ENCODE measurements at regions not wholly inside any gene's neighbourhood (a gene's known extent, or its start where the extent isn't known, plus 50 kb on each side); places are given as distances from the start of the nearest gene placed in this dataset.

DNA sequence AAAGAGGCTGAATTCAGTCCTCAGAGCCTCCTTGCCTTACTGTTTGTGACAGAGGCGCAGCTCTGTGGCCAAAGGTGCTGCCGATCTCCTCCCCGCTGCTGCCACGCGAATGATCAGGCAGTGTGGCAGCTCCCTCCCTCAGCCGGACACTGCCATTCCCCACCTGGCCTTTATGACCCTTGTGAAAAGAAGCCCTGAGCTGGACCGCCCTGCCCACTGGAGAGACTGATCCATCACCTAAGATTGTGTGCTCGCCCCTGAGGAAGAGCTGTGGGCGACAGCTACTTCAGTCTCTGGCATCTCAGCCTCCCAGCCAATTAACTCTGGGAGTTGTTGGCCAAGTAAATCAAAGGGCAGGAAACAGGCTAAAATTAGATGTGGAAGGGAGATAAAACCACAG lies 90.9 kb downstream of the CARTPT start:
- Histone ChIP-seq H3K4me3 (peak overlapping the region; percentile 45), H3K36me3 (no peaks in the 10 kb centered on the region), H3K9me3 (no peaks in the 10 kb centered on the region), H3K27ac (peak overlapping the region; percentile 62 to 65), H3K4me1 (ENCODE audit: control insufficient read depth in 1 of 2, low read depth in 2 of 2) (peaks cover 21 to 60% of the 10 kb centered on the region in 2 donors), H3K27me3 (replicated peaks; ENCODE audit: insufficient read depth) (no peaks in the 10 kb centered on the region)
- DNase-seq (ENCODE audit: low spot score) (no peak), ATAC-seq (ENCODE audit: insufficient number of reproducible peaks, low FRiP score, low read depth) (no peak)
- TF ChIP-seq, protein P1, sequence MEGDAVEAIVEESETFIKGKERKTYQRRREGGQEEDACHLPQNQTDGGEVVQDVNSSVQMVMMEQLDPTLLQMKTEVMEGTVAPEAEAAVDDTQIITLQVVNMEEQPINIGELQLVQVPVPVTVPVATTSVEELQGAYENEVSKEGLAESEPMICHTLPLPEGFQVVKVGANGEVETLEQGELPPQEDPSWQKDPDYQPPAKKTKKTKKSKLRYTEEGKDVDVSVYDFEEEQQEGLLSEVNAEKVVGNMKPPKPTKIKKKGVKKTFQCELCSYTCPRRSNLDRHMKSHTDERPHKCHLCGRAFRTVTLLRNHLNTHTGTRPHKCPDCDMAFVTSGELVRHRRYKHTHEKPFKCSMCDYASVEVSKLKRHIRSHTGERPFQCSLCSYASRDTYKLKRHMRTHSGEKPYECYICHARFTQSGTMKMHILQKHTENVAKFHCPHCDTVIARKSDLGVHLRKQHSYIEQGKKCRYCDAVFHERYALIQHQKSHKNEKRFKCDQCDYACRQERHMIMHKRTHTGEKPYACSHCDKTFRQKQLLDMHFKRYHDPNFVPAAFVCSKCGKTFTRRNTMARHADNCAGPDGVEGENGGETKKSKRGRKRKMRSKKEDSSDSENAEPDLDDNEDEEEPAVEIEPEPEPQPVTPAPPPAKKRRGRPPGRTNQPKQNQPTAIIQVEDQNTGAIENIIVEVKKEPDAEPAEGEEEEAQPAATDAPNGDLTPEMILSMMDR (IDR thresholded peaks at IDR 0.05) = no peak

- peak overlapping the region; percentile 62 to 65 for H3K27ac ChIP-seq
- no peak for ATAC-seq (ENCODE audit: insufficient number of reproducible peaks, low FRiP score, low read depth)
- H3K4me3 ChIP-seq = peak overlapping the region; percentile 45
Measured at GRCh38 chr5:71810471-71811195, 91.6 kb downstream of the CARTPT start.

GRCh38 chr5:71811779-71812178 lies 92.7 kb downstream of the CARTPT start:
- no peak overlapping the region for H3K4me3 ChIP-seq
- ATAC-seq (ENCODE audit: insufficient number of reproducible peaks, low FRiP score, low read depth) (no peak), DNase-seq (ENCODE audit: low spot score) (no peak)
- H3K36me3 ChIP-seq = no peaks in the 10 kb centered on the region
- H3K27ac ChIP-seq = no peak overlapping the region
- H3K27me3 ChIP-seq (replicated peaks; ENCODE audit: insufficient read depth) = no peaks in the 10 kb centered on the region
- TF ChIP-seq, protein P1 (IDR thresholded peaks at IDR 0.05) = no peak
- H3K4me1 ChIP-seq (ENCODE audit: control insufficient read depth in 1 of 2, low read depth in 2 of 2) = peaks cover 21 to 56% of the 10 kb centered on the region in 2 donors
- no peaks in the 10 kb centered on the region for H3K9me3 ChIP-seq

More at GRCh38 chr5:71810471-71811195, 91.6 kb downstream of the CARTPT start:
- TF ChIP-seq, protein P1 (IDR thresholded peaks at IDR 0.05) = no peak
- H3K9me3 ChIP-seq = no peaks in the 10 kb centered on the region
- DNase-seq (ENCODE audit: low spot score) = no peak
- H3K36me3 ChIP-seq = no peaks in the 10 kb centered on the region
- H3K4me1 ChIP-seq (ENCODE audit: control insufficient read depth in 1 of 2, low read depth in 2 of 2) = peaks cover 21 to 59% of the 10 kb centered on the region in 2 donors
- no peaks in the 10 kb centered on the region for H3K27me3 ChIP-seq (replicated peaks; ENCODE audit: insufficient read depth)

- TF ChIP-seq, protein P1 (IDR thresholded peaks at IDR 0.05) = no peak
- ATAC-seq (ENCODE audit: insufficient number of reproducible peaks, low FRiP score, low read depth) (no peak), DNase-seq (ENCODE audit: low spot score) (no peak)
- no peak overlapping the region for H3K27ac ChIP-seq
- no peaks in the 10 kb centered on the region for H3K27me3 ChIP-seq (replicated peaks; ENCODE audit: insufficient read depth)
- H3K9me3 ChIP-seq = no peaks in the 10 kb centered on the region
- no peaks in the 10 kb centered on the region for H3K36me3 ChIP-seq
- peaks cover 0 to 31% of the 10 kb centered on the region in 2 donors for H3K4me1 ChIP-seq (ENCODE audit: control insufficient read depth in 1 of 2, low read depth in 2 of 2)
- H3K4me3 ChIP-seq = no peak overlapping the region
Measured at GRCh38 chr5:71816307-71816706, 97.2 kb downstream of the CARTPT start.

DNA sequence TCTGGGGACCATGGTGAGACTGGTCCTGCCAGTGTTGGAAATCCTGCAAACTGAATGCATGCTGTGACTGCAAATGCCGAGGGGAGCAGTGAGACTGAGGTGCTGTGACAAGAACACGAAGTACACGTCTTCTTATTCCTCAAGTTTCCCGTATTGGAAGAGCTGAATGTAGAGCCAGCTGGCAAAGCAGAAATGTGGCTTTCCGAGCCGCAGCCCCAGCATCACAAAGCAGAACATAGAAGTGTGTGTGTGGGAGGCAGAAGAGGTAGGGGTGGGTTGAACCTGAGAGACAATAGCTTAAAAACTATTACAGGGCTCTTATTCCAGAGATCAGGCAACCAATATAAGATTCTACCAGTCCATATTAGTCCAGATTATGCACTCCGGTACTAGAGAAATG lies 98.8 kb downstream of the CARTPT start:
- H3K4me3 ChIP-seq = no peak overlapping the region
- no peak for DNase-seq (ENCODE audit: low spot score)
- no peaks in the 10 kb centered on the region for H3K9me3 ChIP-seq
- no peak for ATAC-seq (ENCODE audit: insufficient number of reproducible peaks, low FRiP score, low read depth)
- TF ChIP-seq, protein P1 (IDR thresholded peaks at IDR 0.05) = no peak
- H3K27ac ChIP-seq = no peak overlapping the region
- H3K4me1 ChIP-seq (ENCODE audit: control insufficient read depth in 1 of 2, low read depth in 2 of 2) = peaks cover 0 to 29% of the 10 kb centered on the region in 2 donors
- H3K27me3 ChIP-seq (replicated peaks; ENCODE audit: insufficient read depth) = no peaks in the 10 kb centered on the region
- H3K36me3 ChIP-seq = no peaks in the 10 kb centered on the region
